Cardiac fibroblast (primary cell): ENCODE measurements at regions not wholly inside any gene's neighbourhood (a gene's known extent, or its start where the extent isn't known, plus 50 kb on each side); places are given as distances from the start of the nearest gene placed in this dataset.
"Not testable (repeated sequence)": the region's sequence is repeated elsewhere in the genome, so short reads cannot be mapped to it uniquely, and the experiment has no call there.

ENCODE experiments used
- DNase-seq, 2 donors: peaks; one replicate each; pipeline versions ENCODE4 v3.0.0 to v3.0.0-alpha.2; 2010; ENCODE audit warnings: low read depth in 2 of 2
- H3K4me3 ChIP-seq, 2 donors: replicated peaks in 1 of 2; 1 replicate in 1 of 2; 2 replicates in 1 of 2; pipeline ENCODE4 v1.5.1; 2011; ENCODE audit warnings: low read depth in 2 of 2, low read length in 2 of 2, mild to moderate bottlenecking in 2 of 2, moderate library complexity in 1 of 2
- CTCF ChIP-seq: IDR thresholded peaks from one replicate; pipeline ENCODE4 v1.5.1; 2011; ENCODE audit warnings: low read depth, mild to moderate bottlenecking, low read length, inconsistent platforms

GRCh38 chr1:209171151-209171550 lies 412.4 kb upstream of the CAMK1G start:
- H3K4me3 ChIP-seq: no peak overlapping the region
- no peak for TF ChIP-seq CTCF
- DNase-seq: no peak

- H3K4me3 ChIP-seq: no peak overlapping the region
- no peak for DNase-seq
- no peak for TF ChIP-seq CTCF
These were observed 411.2 kb upstream of the CAMK1G start for GRCh38 chr1:209172286-209172685.

- not testable (repeated sequence) for H3K4me3 ChIP-seq, DNase-seq
These were observed 410.5 kb upstream of the CAMK1G start for GRCh38 chr1:209172792-209173542.

- not testable (repeated sequence) for DNase-seq, H3K4me3 ChIP-seq
These were observed 409.7 kb upstream of the CAMK1G start for GRCh38 chr1:209173796-209174195.

GRCh38 chr1:209176866-209177430 lies 406.6 kb upstream of the CAMK1G start:
- no peak for TF ChIP-seq CTCF
- no peak for DNase-seq

DNA sequence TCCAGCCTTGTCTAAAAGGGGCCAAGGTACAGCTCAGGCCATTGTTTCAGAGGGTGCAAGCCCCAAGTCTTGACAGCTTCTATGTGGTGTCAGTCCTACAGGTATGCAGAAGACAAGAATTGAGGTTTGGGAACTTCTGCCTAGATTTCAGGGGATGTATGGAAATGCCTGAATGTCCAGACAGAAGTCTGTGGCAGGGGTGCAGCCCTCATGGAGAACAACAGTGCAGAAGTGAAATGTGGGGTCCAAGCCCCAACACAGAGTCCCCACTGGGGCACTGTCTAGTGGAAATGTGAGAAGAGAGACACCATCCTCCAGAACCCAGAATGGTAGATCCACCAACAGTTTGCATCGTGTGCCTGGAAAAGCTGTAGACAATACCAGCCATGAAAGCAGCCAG lies 400.3 kb upstream of the CAMK1G start:
- H3K4me3 ChIP-seq: no peak overlapping the region
- TF ChIP-seq CTCF: no peak
- no peak for DNase-seq

More at GRCh38 chr1:209176866-209177430, 406.6 kb upstream of the CAMK1G start:
- H3K4me3 ChIP-seq: no peak overlapping the region

DNA sequence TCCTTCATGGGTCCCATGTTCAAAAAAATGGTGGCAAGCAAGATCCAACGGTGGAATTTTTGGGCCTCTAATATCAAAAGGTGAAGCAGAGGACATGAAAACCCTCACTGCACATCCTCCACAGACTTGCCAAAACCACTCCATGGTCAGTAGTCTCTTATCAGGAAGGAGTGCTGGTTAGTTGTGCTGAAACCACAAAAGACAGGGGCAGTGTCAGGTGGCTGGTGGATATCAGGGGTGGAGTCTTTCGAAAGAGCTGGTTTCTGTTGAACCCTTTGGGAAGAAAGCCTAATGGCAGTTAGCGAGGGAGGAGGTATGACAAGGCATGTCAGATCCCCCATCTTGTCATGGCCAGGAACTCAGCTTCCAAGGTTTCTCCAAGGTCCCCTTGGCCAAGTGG lies 395.9 kb upstream of the CAMK1G start:
- no peak for TF ChIP-seq CTCF
- DNase-seq: no peak
- no peak overlapping the region for H3K4me3 ChIP-seq
